AG04449 (cell line): ENCODE measurements at regions not wholly inside any gene's neighbourhood (a gene's known extent, or its start where the extent isn't known, plus 50 kb on each side); places are given as distances from the start of the nearest gene placed in this dataset.

ENCODE experiments used
- CTCF ChIA-PET: fragments of 350-600 bp; formaldehyde crosslinking; extraction: SDS; loops from one replicate; lab custom pipeline; 2021; ENCODE audit warnings: antibody characterized with exemption; lab: Yijun Ruan, JAX
- POLR2A ChIA-PET: fragments of 400-600, 350-600 bp; formaldehyde crosslinking; extraction: SDS; loops from one replicate; lab custom pipeline; 2020; ENCODE audit warnings: antibody characterized with exemption, inconsistent platforms; lab: Yijun Ruan, JAX
- DNase-seq: peaks from one replicate; pipeline ENCODE4 v3.0.0-alpha.2; 2010; ENCODE audit warnings: low read depth, low spot score
- H3K4me3 ChIP-seq: 2 replicates; pipeline ENCODE4 v1.5.1; 2011; ENCODE audit warnings: low read depth, mild to moderate bottlenecking, control low read depth, low read length
- TF ChIP-seq, protein P1 (sequence below): IDR thresholded peaks from one replicate; pipeline ENCODE4 v1.5.1; 2011; ENCODE audit warnings: mild to moderate bottlenecking, moderate library complexity, low read length, control low read depth, inconsistent platforms; ENCODE audit not compliant: insufficient read depth; ENCODE audit errors: missing control alignments

DNA sequence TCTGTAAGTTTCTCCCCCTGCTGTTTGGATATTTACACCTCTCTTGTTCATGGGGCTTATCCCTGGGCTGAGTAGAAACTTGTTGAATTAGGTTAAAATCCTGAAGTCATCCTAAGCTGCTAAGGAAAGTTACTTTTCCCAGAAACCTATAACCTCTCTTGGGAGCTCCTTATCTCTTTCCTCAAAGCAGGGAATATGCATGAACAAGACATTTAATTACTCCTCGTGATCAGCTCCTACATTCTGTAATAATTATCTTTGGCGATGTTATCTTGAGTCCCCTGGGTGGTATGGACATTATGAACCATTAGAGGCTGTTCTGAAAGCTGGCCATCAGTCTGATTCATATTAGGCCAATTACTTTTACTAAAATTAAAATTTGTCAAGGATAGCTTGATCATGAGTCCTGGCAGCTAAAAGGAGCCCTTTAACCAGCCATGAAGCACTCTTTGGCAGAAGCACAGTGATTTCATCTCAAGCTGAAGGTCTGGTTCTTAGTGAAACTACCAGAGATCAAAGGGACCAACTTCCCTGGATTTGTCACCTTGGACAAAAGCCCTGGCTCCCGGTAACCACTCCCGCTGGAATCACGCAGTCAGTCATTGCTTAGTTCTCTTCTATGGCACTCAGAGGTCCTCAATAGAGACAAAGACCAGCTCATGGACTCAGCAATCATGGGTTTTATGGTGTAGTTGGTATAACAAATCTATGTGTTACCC, 811.8 kb downstream of the UQCRFS1 start:
- TF ChIP-seq, protein P1, sequence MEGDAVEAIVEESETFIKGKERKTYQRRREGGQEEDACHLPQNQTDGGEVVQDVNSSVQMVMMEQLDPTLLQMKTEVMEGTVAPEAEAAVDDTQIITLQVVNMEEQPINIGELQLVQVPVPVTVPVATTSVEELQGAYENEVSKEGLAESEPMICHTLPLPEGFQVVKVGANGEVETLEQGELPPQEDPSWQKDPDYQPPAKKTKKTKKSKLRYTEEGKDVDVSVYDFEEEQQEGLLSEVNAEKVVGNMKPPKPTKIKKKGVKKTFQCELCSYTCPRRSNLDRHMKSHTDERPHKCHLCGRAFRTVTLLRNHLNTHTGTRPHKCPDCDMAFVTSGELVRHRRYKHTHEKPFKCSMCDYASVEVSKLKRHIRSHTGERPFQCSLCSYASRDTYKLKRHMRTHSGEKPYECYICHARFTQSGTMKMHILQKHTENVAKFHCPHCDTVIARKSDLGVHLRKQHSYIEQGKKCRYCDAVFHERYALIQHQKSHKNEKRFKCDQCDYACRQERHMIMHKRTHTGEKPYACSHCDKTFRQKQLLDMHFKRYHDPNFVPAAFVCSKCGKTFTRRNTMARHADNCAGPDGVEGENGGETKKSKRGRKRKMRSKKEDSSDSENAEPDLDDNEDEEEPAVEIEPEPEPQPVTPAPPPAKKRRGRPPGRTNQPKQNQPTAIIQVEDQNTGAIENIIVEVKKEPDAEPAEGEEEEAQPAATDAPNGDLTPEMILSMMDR = no peak
- CTCF ChIA-PET = no interaction called here
- no peak for DNase-seq
- POLR2A ChIA-PET = no interaction called here
- H3K4me3 ChIP-seq = no peak overlapping the region

DNA sequence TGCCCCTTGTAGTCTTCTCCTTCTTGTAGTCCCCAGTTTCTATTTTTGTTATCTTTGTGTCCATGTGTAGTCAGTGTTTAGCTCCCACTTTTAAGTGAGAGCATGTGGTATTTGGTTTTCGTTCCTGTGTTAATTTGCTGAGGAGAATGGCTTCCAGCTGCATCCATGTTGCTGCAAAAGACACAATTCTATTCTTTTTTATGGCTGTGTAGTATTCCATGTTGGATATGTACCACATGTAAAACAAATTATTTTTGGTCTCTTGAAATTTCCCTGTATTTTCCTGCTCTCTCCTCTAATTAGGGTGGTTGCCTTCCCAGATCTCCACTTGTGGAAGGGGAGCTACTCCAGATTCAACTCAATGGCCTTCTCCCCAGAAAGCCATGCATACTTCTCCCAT, 813.8 kb downstream of the UQCRFS1 start:
- ChIA-PET POLR2A (no interaction called here), CTCF (no interaction called here)
- TF ChIP-seq, protein P1 = no peak
- H3K4me3 ChIP-seq = no peak overlapping the region
- DNase-seq = no peak

DNA sequence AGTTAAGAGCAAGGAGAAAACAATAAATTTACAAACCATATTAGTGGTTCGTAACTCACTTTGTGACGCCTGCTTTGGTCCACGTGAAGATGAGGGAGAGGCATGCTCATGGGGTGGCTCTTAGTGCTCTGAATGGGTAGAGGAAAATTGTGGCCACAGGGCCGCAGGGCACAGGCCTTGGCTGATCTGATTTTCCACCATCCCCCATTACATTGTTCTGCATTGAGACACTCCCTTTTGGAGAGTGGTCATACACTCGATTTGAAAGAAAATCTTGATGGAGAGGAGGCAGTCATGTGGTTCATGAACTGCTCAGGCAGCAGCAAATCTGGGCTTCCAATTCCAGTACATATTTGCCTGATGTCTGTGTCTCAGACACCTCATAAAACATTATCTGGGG, 815.2 kb downstream of the UQCRFS1 start:
- TF ChIP-seq, protein P1 = no peak
- POLR2A ChIA-PET = no interaction called here
- CTCF ChIA-PET = no interaction called here
- H3K4me3 ChIP-seq = no peak overlapping the region
- no peak for DNase-seq

DNA sequence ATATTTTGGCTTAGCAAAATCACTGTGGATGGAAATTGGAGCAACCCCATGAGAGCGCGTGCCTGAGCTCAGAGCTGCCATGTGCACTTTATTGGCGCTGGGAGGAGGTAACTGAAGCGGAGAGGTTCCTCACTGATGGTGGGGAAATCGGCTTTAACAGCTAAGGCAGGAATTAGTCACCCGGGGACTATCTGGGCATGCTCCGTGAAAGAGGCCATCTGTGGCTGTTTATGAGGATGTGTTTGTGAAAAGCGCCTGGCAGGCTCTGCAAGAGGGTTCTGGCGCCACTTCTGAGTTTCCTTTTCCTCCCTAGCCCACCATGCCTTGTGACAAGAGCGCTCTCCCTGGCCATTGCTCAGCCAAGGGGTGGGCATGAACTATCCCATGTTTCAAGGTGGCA, 815.6 kb downstream of the UQCRFS1 start:
- H3K4me3 ChIP-seq = no peak overlapping the region
- TF ChIP-seq, protein P1 = no peak
- no peak for DNase-seq
- POLR2A ChIA-PET = no interaction called here
- CTCF ChIA-PET = no interaction called here

DNA sequence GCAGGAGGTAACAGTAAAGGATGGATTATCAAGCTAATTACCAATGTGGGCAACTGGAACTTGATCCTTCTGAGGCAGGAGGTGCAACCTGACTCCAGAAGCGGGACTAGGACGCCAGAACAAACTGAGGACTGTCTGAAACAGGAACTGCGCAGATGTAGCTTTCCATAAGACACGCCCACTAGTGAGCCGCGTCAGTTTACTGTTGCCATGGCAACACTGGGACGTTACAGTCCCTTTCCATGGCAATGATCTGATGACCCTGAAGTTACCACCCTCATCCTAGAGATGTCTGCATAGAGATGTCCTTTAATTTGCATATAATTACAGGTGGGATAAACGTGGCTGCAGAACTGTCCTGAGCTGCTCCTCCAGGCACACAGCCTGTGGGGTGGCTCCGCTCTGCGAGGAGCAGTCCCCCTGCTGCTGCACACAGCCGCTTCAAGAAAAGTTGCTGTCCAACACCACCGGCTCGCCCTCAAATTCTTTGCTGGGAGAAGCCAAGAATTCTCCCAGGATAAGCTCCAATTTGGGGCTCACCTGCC, 816.6 kb downstream of the UQCRFS1 start:
- ChIA-PET CTCF (no interaction called here), POLR2A (interaction anchor here (0.6 kb wide), 1 partner anchor 96 kb away, joined by 3 read pairs; no protein-coding TSS in a partner anchor)
- DNase-seq = no peak
- no peak overlapping the region for H3K4me3 ChIP-seq
- TF ChIP-seq, protein P1 = no peak

DNA sequence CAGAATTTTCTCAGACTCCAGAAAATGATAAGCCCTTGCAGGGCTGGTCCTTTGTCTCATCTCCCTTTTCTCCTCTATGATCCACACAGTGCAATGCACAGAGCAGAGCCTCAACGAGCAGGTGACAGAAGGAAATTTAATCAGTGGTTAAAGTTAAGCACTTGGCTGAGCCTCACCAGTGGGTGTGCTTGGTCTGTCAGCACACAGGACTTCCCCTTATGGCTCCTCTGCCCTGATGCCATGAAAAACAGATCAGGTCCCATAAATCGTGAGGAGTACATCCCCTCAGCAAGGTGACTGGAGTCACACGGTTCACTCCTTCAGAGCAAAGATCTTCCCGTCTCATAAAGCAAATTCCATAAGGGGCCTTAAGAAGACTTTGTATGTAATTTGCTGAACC, 818.2 kb downstream of the UQCRFS1 start:
- no peak overlapping the region for H3K4me3 ChIP-seq
- DNase-seq = no peak
- TF ChIP-seq, protein P1 = no peak
- ChIA-PET CTCF (no interaction called here), POLR2A (no interaction called here)
